GM23338 (cell line): ENCODE measurements at regions not wholly inside any gene's neighbourhood (a gene's known extent, or its start where the extent isn't known, plus 50 kb on each side); places are given as distances from the start of the nearest gene placed in this dataset.

ENCODE experiments used
- ATAC-seq: fragments of 200-7000 bp; cut with Tn5 transposase; 3 replicates; pipeline ENCODE4 v1.9.1; 2020
- DNase-seq: peaks from one replicate; pipeline ENCODE4 v3.0.0-alpha.2; 2015; ENCODE audit warnings: low spot score
- H2AFZ ChIP-seq: fragments of 200-600 bp; sonication (generic); 2 replicates; pipeline ENCODE4 v1.8.0; 2016; ENCODE audit warnings: antibody characterized with exemption, mild to moderate bottlenecking, moderate library complexity
- H3F3A ChIP-seq: fragments of 200-600 bp; sonication (generic); replicated peaks from 2 replicates; pipeline ENCODE4 v1.8.0; 2017; ENCODE audit warnings: antibody characterized with exemption, mixed run types, low read depth
- H3K27ac ChIP-seq: fragments of 200-600 bp; sonication (generic); 2 replicates; pipeline ENCODE4 v1.6.1; 2016; ENCODE audit warnings: low read depth
- H3K27me3 ChIP-seq: fragments of 200-600 bp; sonication (generic); 2 replicates; pipeline ENCODE4 v1.8.0; 2016; ENCODE audit warnings: mild to moderate bottlenecking, mixed run types, moderate library complexity; ENCODE audit not compliant: insufficient read depth
- H3K36me3 ChIP-seq: fragments of 200-600 bp; sonication (generic); 2 replicates; pipeline ENCODE4 v1.8.0; 2016; ENCODE audit warnings: mild to moderate bottlenecking; ENCODE audit not compliant: insufficient read depth
- H3K4me1 ChIP-seq: fragments of 200-600 bp; sonication (generic); 2 replicates; pipeline ENCODE4 v1.8.0; 2016; ENCODE audit warnings: mild to moderate bottlenecking, moderate library complexity; ENCODE audit not compliant: insufficient read depth
- H3K4me2 ChIP-seq: fragments of 200-600 bp; sonication (generic); 2 replicates; pipeline ENCODE4 v1.7.1; 2017; ENCODE audit warnings: mixed run types
- H3K4me3 ChIP-seq: fragments of 200-600 bp; sonication (generic); 2 replicates; pipeline ENCODE4 v1.6.1; 2016; ENCODE audit warnings: mixed run types
- H3K79me2 ChIP-seq: fragments of 200-600 bp; sonication (generic); replicated peaks from 2 replicates; pipeline ENCODE4 v1.8.0; 2017; ENCODE audit warnings: mild to moderate bottlenecking; ENCODE audit not compliant: insufficient read depth
- H3K9me2 ChIP-seq: fragments of 200-600 bp; sonication (generic); 2 replicates; pipeline ENCODE4 v1.8.0; 2017; ENCODE audit not compliant: insufficient read depth
- H4K20me1 ChIP-seq: fragments of 200-600 bp; sonication (generic); replicated peaks from 2 replicates; pipeline ENCODE4 v1.8.0; 2017; ENCODE audit warnings: mild to moderate bottlenecking; ENCODE audit not compliant: insufficient read depth
- H3K27ac Mint-ChIP-seq: 2 replicates; pipeline ENCODE4 v1.8.0; 2020; ENCODE audit warnings: inconsistent platforms, mild to moderate bottlenecking, moderate library complexity, mixed read lengths
- H3K27me3 Mint-ChIP-seq: 3 replicates; pipeline ENCODE4 v1.8.0; 2022; ENCODE audit warnings: low read depth, mild to moderate bottlenecking, moderate library complexity, mixed read lengths, inconsistent platforms; ENCODE audit not compliant: insufficient read depth, poor library complexity
- H3K36me3 Mint-ChIP-seq: 3 replicates; pipeline ENCODE4 v1.8.0; 2021; ENCODE audit warnings: low read depth, mild to moderate bottlenecking, inconsistent platforms, moderate library complexity, mixed read lengths
- H3K4me1 Mint-ChIP-seq: 3 replicates; pipeline ENCODE4 v1.8.0; 2020; ENCODE audit warnings: mild to moderate bottlenecking, inconsistent platforms, mixed read lengths
- H3K4me3 Mint-ChIP-seq: 3 replicates; pipeline ENCODE4 v1.8.0; 2021; ENCODE audit warnings: moderate library complexity, mild to moderate bottlenecking, inconsistent platforms, mixed read lengths
- H3K9me3 Mint-ChIP-seq: 3 replicates; pipeline ENCODE4 v1.8.0; 2020; ENCODE audit warnings: moderate library complexity, mild to moderate bottlenecking, inconsistent platforms, mixed read lengths
- CREB1 ChIP-seq: fragments of 250-450 bp; sonication (Bioruptor Pico); IDR thresholded peaks from 2 replicates; pipeline ENCODE4 v1.5.0; 2020; ENCODE audit warnings: low read depth, mild to moderate bottlenecking, moderate library complexity
- EZH2 ChIP-seq: fragments of 200-600 bp; sonication (generic); IDR thresholded peaks from one replicate; pipeline ENCODE4 v1.8.0; 2017; ENCODE audit warnings: antibody characterized with exemption, mild to moderate bottlenecking, low read depth; ENCODE audit not compliant: unreplicated experiment
- EZH2phosphoT487 ChIP-seq: fragments of 200-600 bp; sonication (generic); IDR thresholded peaks from one replicate; pipeline ENCODE4 v1.8.1; 2018; ENCODE audit warnings: antibody characterized with exemption; ENCODE audit not compliant: unreplicated experiment
- JUNB ChIP-seq: IDR thresholded peaks from one replicate; pipeline ENCODE4 v1.6.1; 2016; ENCODE audit warnings: antibody characterized with exemption; ENCODE audit not compliant: unreplicated experiment
- NANOG ChIP-seq: IDR thresholded peaks from 2 replicates; pipeline ENCODE4 v1.6.1; 2016; ENCODE audit warnings: antibody characterized with exemption, borderline replicate concordance
- POLR2AphosphoS5 ChIP-seq: IDR thresholded peaks from 2 replicates; pipeline ENCODE4 v1.6.1; 2016; ENCODE audit warnings: antibody characterized with exemption, low read depth
- STAT1 ChIP-seq: IDR thresholded peaks from one replicate; pipeline ENCODE4 v1.6.1; 2016; ENCODE audit warnings: antibody characterized with exemption; ENCODE audit not compliant: unreplicated experiment
- ZNF114 ChIP-seq: fragments of 250-450 bp; sonication (Bioruptor Pico); IDR thresholded peaks from 2 replicates; pipeline ENCODE4 v1.5.0; 2020; ENCODE audit warnings: mild to moderate bottlenecking, moderate library complexity
- ZNF331 ChIP-seq: fragments of 250-450 bp; sonication (Bioruptor Pico); IDR thresholded peaks from 2 replicates; pipeline ENCODE4 v1.5.0; 2020; ENCODE audit warnings: low read depth, mild to moderate bottlenecking, moderate library complexity
- ZNF462 ChIP-seq: fragments of 250-450 bp; sonication (Bioruptor Pico); IDR thresholded peaks from 2 replicates; pipeline ENCODE4 v1.5.0; 2020; ENCODE audit warnings: mild to moderate bottlenecking, moderate library complexity
- TF ChIP-seq, protein P1 (sequence below): IDR thresholded peaks from one replicate; pipeline ENCODE4 v1.6.1; 2018; ENCODE audit warnings: antibody characterized with exemption; ENCODE audit not compliant: unreplicated experiment
- TF ChIP-seq, protein P2 (sequence below): IDR thresholded peaks from 2 replicates; pipeline ENCODE4 v1.6.1; 2016; ENCODE audit warnings: antibody characterized with exemption
- TF ChIP-seq, protein P3 (sequence below), 2 experiments: fragments of 200-600 bp in 1 of 2; sonication (generic) in 1 of 2; conservative IDR thresholded peaks; 2 replicates each; pipeline versions ENCODE4 v1.5.1 to v1.6.1; 2016 to 2017; ENCODE audit warnings: antibody characterized with exemption in 2 of 2, low read depth in 2 of 2, mild to moderate bottlenecking in 2 of 2, moderate library complexity in 1 of 2

- Histone ChIP-seq H3K27ac (no peak overlapping the region), H3K79me2 (no peaks in the 10 kb centered on the region), H3F3A (no peaks in the 10 kb centered on the region), H3K4me1 (no peaks in the 10 kb centered on the region), H3K4me3 (no peak overlapping the region), H3K36me3 (no peaks in the 10 kb centered on the region), H3K27me3 (no peaks in the 10 kb centered on the region), H3K9me2 (no peaks in the 10 kb centered on the region), H2AFZ (no peak overlapping the region), H3K4me2 (no peak overlapping the region), H4K20me1 (no peaks in the 10 kb centered on the region)
- ATAC-seq (no peak), DNase-seq (no peak)
- TF ChIP-seq, protein P1, sequence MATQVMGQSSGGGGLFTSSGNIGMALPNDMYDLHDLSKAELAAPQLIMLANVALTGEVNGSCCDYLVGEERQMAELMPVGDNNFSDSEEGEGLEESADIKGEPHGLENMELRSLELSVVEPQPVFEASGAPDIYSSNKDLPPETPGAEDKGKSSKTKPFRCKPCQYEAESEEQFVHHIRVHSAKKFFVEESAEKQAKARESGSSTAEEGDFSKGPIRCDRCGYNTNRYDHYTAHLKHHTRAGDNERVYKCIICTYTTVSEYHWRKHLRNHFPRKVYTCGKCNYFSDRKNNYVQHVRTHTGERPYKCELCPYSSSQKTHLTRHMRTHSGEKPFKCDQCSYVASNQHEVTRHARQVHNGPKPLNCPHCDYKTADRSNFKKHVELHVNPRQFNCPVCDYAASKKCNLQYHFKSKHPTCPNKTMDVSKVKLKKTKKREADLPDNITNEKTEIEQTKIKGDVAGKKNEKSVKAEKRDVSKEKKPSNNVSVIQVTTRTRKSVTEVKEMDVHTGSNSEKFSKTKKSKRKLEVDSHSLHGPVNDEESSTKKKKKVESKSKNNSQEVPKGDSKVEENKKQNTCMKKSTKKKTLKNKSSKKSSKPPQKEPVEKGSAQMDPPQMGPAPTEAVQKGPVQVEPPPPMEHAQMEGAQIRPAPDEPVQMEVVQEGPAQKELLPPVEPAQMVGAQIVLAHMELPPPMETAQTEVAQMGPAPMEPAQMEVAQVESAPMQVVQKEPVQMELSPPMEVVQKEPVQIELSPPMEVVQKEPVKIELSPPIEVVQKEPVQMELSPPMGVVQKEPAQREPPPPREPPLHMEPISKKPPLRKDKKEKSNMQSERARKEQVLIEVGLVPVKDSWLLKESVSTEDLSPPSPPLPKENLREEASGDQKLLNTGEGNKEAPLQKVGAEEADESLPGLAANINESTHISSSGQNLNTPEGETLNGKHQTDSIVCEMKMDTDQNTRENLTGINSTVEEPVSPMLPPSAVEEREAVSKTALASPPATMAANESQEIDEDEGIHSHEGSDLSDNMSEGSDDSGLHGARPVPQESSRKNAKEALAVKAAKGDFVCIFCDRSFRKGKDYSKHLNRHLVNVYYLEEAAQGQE, result no peak
- TF ChIP-seq ZNF462 (CRISPR knock-in tag), result no peak
- TF ChIP-seq ZNF114, result no peak
- no peak for TF ChIP-seq STAT1
- TF ChIP-seq NANOG, result no peak
- no peak for TF ChIP-seq ZNF331 (CRISPR knock-in tag)
- no peak for TF ChIP-seq POLR2AphosphoS5
- TF ChIP-seq, protein P2, sequence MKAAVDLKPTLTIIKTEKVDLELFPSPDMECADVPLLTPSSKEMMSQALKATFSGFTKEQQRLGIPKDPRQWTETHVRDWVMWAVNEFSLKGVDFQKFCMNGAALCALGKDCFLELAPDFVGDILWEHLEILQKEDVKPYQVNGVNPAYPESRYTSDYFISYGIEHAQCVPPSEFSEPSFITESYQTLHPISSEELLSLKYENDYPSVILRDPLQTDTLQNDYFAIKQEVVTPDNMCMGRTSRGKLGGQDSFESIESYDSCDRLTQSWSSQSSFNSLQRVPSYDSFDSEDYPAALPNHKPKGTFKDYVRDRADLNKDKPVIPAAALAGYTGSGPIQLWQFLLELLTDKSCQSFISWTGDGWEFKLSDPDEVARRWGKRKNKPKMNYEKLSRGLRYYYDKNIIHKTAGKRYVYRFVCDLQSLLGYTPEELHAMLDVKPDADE, result no peak
- TF ChIP-seq EZH2, result no peak
- TF ChIP-seq CREB1, result no peak
- TF ChIP-seq EZH2phosphoT487, result no peak
- TF ChIP-seq JUNB, result no peak
- TF ChIP-seq, protein P3, sequence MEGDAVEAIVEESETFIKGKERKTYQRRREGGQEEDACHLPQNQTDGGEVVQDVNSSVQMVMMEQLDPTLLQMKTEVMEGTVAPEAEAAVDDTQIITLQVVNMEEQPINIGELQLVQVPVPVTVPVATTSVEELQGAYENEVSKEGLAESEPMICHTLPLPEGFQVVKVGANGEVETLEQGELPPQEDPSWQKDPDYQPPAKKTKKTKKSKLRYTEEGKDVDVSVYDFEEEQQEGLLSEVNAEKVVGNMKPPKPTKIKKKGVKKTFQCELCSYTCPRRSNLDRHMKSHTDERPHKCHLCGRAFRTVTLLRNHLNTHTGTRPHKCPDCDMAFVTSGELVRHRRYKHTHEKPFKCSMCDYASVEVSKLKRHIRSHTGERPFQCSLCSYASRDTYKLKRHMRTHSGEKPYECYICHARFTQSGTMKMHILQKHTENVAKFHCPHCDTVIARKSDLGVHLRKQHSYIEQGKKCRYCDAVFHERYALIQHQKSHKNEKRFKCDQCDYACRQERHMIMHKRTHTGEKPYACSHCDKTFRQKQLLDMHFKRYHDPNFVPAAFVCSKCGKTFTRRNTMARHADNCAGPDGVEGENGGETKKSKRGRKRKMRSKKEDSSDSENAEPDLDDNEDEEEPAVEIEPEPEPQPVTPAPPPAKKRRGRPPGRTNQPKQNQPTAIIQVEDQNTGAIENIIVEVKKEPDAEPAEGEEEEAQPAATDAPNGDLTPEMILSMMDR (conservative IDR thresholded peaks at IDR 0.05; ENCODE audit: low read depth in 2 of 2), result no peak
- Mint-ChIP-seq H3K27me3 (no peaks in the 10 kb centered on the region), H3K36me3 (no peaks in the 10 kb centered on the region), H3K27ac (no peak overlapping the region), H3K4me3 (no peak overlapping the region), H3K4me1 (no peaks in the 10 kb centered on the region), H3K9me3 (peaks cover 2% of the 10 kb centered on the region; the same call in 2 of the 3 replicates)
Observed at GRCh38 chrX:117397844-117398243, 718.8 kb downstream of the KLHL13 start.
